ENCODE measurements at regions not wholly inside any gene's neighbourhood (a gene's known extent, or its start where the extent isn't known, plus 50 kb on each side); places are given as distances from the start of the nearest gene placed in this dataset.

DNA sequence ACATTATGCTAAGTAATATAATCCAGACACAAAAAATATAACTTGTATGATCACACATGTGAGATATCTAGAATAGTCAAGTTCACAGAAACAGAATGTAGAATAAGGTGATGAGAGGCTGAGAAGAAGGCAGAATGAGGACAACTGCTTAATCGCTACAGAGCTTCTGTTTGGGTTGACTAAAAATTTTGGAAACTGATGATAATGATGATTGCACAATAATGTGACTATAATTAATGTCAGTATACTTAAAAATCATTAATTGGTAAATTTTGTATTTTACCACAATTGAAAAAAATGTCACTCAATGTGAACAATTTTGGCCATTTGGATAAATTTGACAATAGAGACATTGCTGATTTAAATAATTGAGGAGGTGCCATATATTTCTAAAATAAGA lies 1374.4 kb upstream of the CDH8 start:
- no CpG with 5 or more reads among the region's 1 CpG for whole genome bisulfite sequencing (ENCODE audit: extremely low coverage, insufficient read length, low lambda C conversion rate)
- H3K23ac ChIP-seq (ENCODE audit: insufficient read length, low read depth, low read length): no peak overlapping the region
- no peaks in the 10 kb centered on the region for H3K4me1 Mint-ChIP-seq
- no peak overlapping the region for H2BK20ac ChIP-seq (ENCODE audit: low read depth, low read length, poor library complexity, severe bottlenecking)
- H3K9ac ChIP-seq (ENCODE audit: extremely low read depth, insufficient read length, low read length): no peak overlapping the region
- H4K8ac ChIP-seq (replicated peaks; ENCODE audit: insufficient read length, low read depth, low read length): no peak overlapping the region
- H2BK120ac ChIP-seq (ENCODE audit: low read depth, low read length, poor library complexity, severe bottlenecking): no peak overlapping the region
- H3K14ac ChIP-seq (ENCODE audit: insufficient read depth, low read length): no peak overlapping the region
- H3K9me3 ChIP-seq (ENCODE audit: control insufficient read depth, low read depth, low read length): no peaks in the 10 kb centered on the region
- peaks cover 0 to 6% (median 0%) of the 10 kb centered on the region in 3 experiments; a peak in 2 of 7 replicates for H3K36me3 Mint-ChIP-seq (ENCODE audit: insufficient read depth in 1 of 3, low read depth in 3 of 3)
- H3K18ac ChIP-seq (ENCODE audit: insufficient read length, low read depth, low read length): no peak overlapping the region
- H3K4me2 ChIP-seq (ENCODE audit: insufficient read depth, insufficient read length, low read length): no peak overlapping the region
- no peak overlapping the region for H4K5ac ChIP-seq (ENCODE audit: insufficient read length, low read depth, low read length)
- no peaks in the 10 kb centered on the region for H3K79me1 ChIP-seq (ENCODE audit: insufficient read depth, low read depth, low read length, poor library complexity, severe bottlenecking)
- H4K91ac ChIP-seq (ENCODE audit: insufficient read length, low read depth, low read length): no peak overlapping the region
- no peak overlapping the region for H3T11ph ChIP-seq (ENCODE audit: low read length)
- no peak overlapping the region for H2AK5ac ChIP-seq (ENCODE audit: insufficient read length, low read length)
- H3K4me1 ChIP-seq (ENCODE audit: insufficient read depth, low read length): no peaks in the 10 kb centered on the region
- H2BK15ac ChIP-seq (ENCODE audit: low read depth, low read length): no peak overlapping the region
- no peaks in the 10 kb centered on the region for H3K79me2 ChIP-seq (ENCODE audit: insufficient read depth, low read length)
- no peak overlapping the region for H2BK5ac ChIP-seq (ENCODE audit: insufficient read length, low read length)
- no peak for DNase-seq
- H2BK12ac ChIP-seq (ENCODE audit: insufficient read length, low read depth, low read length): no peak overlapping the region
- H3K27me3 ChIP-seq (ENCODE audit: insufficient read depth, low read length): no peaks in the 10 kb centered on the region
- no peak overlapping the region for H2AFZ ChIP-seq (ENCODE audit: low read length)
- TF ChIP-seq, protein P1, sequence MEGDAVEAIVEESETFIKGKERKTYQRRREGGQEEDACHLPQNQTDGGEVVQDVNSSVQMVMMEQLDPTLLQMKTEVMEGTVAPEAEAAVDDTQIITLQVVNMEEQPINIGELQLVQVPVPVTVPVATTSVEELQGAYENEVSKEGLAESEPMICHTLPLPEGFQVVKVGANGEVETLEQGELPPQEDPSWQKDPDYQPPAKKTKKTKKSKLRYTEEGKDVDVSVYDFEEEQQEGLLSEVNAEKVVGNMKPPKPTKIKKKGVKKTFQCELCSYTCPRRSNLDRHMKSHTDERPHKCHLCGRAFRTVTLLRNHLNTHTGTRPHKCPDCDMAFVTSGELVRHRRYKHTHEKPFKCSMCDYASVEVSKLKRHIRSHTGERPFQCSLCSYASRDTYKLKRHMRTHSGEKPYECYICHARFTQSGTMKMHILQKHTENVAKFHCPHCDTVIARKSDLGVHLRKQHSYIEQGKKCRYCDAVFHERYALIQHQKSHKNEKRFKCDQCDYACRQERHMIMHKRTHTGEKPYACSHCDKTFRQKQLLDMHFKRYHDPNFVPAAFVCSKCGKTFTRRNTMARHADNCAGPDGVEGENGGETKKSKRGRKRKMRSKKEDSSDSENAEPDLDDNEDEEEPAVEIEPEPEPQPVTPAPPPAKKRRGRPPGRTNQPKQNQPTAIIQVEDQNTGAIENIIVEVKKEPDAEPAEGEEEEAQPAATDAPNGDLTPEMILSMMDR (conservative IDR thresholded peaks at IDR 0.05): no peak
- no peak overlapping the region for H3K27ac Mint-ChIP-seq
- no peak overlapping the region for H3K4ac ChIP-seq (ENCODE audit: low read depth, low read length)
- H4K20me1 ChIP-seq (ENCODE audit: control insufficient read depth, insufficient read depth, insufficient read length): no peaks in the 10 kb centered on the region
- H3K27me3 Mint-ChIP-seq (ENCODE audit: low read depth): no peaks in the 10 kb centered on the region
- no peak overlapping the region for H3K27ac ChIP-seq (ENCODE audit: insufficient read length, low read depth, low read length)
- H3K23me2 ChIP-seq (ENCODE audit: insufficient read length, low read depth, low read length, poor library complexity, severe bottlenecking): no peaks in the 10 kb centered on the region
- no peak overlapping the region for H3K56ac ChIP-seq (ENCODE audit: insufficient read length, low read depth, low read length)
- no peak overlapping the region for H3K4me3 Mint-ChIP-seq
- H3K9me3 Mint-ChIP-seq: peaks cover 0 to 2% of the 10 kb centered on the region in 2 experiments; a peak in 1 of 5 replicates

All from H9 (cell line).